Astrocyte (in vitro differentiated cells and primary cell): ENCODE measurements at regions not wholly inside any gene's neighbourhood (a gene's known extent, or its start where the extent isn't known, plus 50 kb on each side); places are given as distances from the start of the nearest gene placed in this dataset.

Source experiments
- DNase-seq: peaks from one replicate; pipeline ENCODE4 v3.0.0-alpha.2; 2010; ENCODE audit warnings: low read depth
- FAIRE-seq: peaks from 2 replicates; lab custom pipeline; 2011; peaks lifted over from hg19 to GRCh38; lab: Jason Lieb, UNC
- H2AFZ ChIP-seq: 2 replicates; pipeline ENCODE4 v1.6.0; 2012; ENCODE audit warnings: low read depth, low read length, inconsistent platforms
- H3K27ac ChIP-seq: 2 replicates; pipeline ENCODE4 v1.5.1; 2011; ENCODE audit warnings: low read depth, low read length, inconsistent platforms
- H3K27me3 ChIP-seq: 2 replicates; pipeline ENCODE4 v1.6.0; 2011; ENCODE audit warnings: low read length, inconsistent platforms; ENCODE audit not compliant: insufficient read depth
- H3K36me3 ChIP-seq: 2 replicates; pipeline ENCODE4 v1.5.1; 2011; ENCODE audit warnings: low read length, inconsistent platforms; ENCODE audit not compliant: insufficient read depth
- H3K4me1 ChIP-seq: 2 replicates; pipeline ENCODE4 v1.5.1; 2011; ENCODE audit warnings: low read length, inconsistent platforms; ENCODE audit not compliant: insufficient read depth
- H3K4me2 ChIP-seq: 2 replicates; pipeline ENCODE4 v1.6.0; 2012; ENCODE audit warnings: low read length, inconsistent platforms
- H3K4me3 ChIP-seq: 2 replicates; pipeline ENCODE4 v1.5.1; 2011; ENCODE audit warnings: low read depth, mild to moderate bottlenecking, low read length, inconsistent platforms; ENCODE audit not compliant: insufficient read depth
- H3K79me2 ChIP-seq: 2 replicates; pipeline ENCODE4 v1.6.0; 2012; ENCODE audit warnings: mild to moderate bottlenecking, low read length, inconsistent platforms; ENCODE audit not compliant: insufficient read depth
- H3K9ac ChIP-seq: 2 replicates; pipeline ENCODE4 v1.6.0; 2012; ENCODE audit warnings: mild to moderate bottlenecking, low read length, inconsistent platforms
- H3K9me3 ChIP-seq: 2 replicates; pipeline ENCODE4 v1.5.1; 2012; ENCODE audit warnings: low read depth, mild to moderate bottlenecking, low read length, inconsistent platforms; ENCODE audit not compliant: insufficient read depth
- H4K20me1 ChIP-seq: 2 replicates; pipeline ENCODE4 v1.6.0; 2012; ENCODE audit warnings: low read length, inconsistent platforms; ENCODE audit not compliant: insufficient read depth
- H3K27ac Mint-ChIP-seq: one replicate; pipeline ENCODE4 v1.8.0; 2021; ENCODE audit warnings: mild to moderate bottlenecking, mixed read lengths; ENCODE audit not compliant: unreplicated experiment
- H3K27me3 Mint-ChIP-seq: one replicate; pipeline ENCODE4 v1.8.0; 2021; ENCODE audit warnings: low read depth, mixed read lengths; ENCODE audit not compliant: unreplicated experiment
- H3K36me3 Mint-ChIP-seq: one replicate; pipeline ENCODE4 v1.8.0; 2021; ENCODE audit warnings: low read depth, mixed read lengths; ENCODE audit not compliant: unreplicated experiment
- H3K4me1 Mint-ChIP-seq: one replicate; pipeline ENCODE4 v1.8.0; 2021; ENCODE audit warnings: low read depth, mixed read lengths; ENCODE audit not compliant: unreplicated experiment
- H3K4me3 Mint-ChIP-seq: one replicate; pipeline ENCODE4 v1.8.0; 2021; ENCODE audit warnings: mild to moderate bottlenecking, moderate library complexity, mixed read lengths; ENCODE audit not compliant: unreplicated experiment
- H3K9me3 Mint-ChIP-seq: one replicate; pipeline ENCODE4 v1.8.0; 2021; ENCODE audit warnings: mild to moderate bottlenecking, mixed read lengths; ENCODE audit not compliant: unreplicated experiment
- EZH2 ChIP-seq: IDR thresholded peaks from 2 replicates; pipeline ENCODE4 v1.6.1; 2012; ENCODE audit warnings: mild to moderate bottlenecking, low read length, inconsistent platforms; ENCODE audit not compliant: insufficient read depth
- TF ChIP-seq, protein P1 (sequence below): IDR thresholded peaks from 2 replicates; pipeline ENCODE4 v1.5.1; 2011; ENCODE audit warnings: low read depth, mild to moderate bottlenecking, inconsistent platforms, low read length, moderate library complexity; ENCODE audit not compliant: insufficient read depth

DNA sequence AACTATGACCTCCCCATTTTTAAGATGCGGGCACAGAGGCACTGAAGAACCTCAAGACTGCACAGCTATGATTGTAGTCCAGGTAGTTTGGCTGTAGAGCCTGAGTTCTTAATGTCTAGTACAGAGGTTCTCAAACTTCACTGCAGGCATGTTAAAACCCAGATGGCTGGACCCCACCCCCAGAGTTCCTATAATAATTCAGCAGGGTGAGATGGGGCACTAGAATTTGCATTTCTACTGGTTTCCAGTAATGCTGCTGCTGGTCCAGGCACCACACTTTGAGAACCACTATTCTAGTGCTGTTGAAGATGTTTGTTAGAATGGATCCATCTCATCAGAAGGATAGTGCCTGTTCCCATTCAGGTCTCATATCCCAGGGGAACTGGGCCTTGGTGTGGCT, 274.9 kb downstream of the ABHD5 start:
- H3K4me1 Mint-ChIP-seq, result peaks cover 2% of the 10 kb centered on the region
- H3K27ac Mint-ChIP-seq, result no peak overlapping the region
- Histone ChIP-seq H3K27ac (no peak overlapping the region), H3K9me3 (no peaks in the 10 kb centered on the region), H3K4me1 (no peaks in the 10 kb centered on the region), H3K27me3 (peaks cover 11% of the 10 kb centered on the region), H2AFZ (no peak overlapping the region), H3K36me3 (no peaks in the 10 kb centered on the region), H3K4me2 (no peak overlapping the region), H3K79me2 (no peaks in the 10 kb centered on the region), H3K4me3 (no peak overlapping the region), H4K20me1 (no peaks in the 10 kb centered on the region), H3K9ac (no peak overlapping the region)
- H3K36me3 Mint-ChIP-seq, result no peaks in the 10 kb centered on the region
- no peaks in the 10 kb centered on the region for H3K9me3 Mint-ChIP-seq
- peaks cover 51% of the 10 kb centered on the region for H3K27me3 Mint-ChIP-seq
- TF ChIP-seq EZH2, result no peak
- TF ChIP-seq, protein P1, sequence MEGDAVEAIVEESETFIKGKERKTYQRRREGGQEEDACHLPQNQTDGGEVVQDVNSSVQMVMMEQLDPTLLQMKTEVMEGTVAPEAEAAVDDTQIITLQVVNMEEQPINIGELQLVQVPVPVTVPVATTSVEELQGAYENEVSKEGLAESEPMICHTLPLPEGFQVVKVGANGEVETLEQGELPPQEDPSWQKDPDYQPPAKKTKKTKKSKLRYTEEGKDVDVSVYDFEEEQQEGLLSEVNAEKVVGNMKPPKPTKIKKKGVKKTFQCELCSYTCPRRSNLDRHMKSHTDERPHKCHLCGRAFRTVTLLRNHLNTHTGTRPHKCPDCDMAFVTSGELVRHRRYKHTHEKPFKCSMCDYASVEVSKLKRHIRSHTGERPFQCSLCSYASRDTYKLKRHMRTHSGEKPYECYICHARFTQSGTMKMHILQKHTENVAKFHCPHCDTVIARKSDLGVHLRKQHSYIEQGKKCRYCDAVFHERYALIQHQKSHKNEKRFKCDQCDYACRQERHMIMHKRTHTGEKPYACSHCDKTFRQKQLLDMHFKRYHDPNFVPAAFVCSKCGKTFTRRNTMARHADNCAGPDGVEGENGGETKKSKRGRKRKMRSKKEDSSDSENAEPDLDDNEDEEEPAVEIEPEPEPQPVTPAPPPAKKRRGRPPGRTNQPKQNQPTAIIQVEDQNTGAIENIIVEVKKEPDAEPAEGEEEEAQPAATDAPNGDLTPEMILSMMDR, result no peak
- FAIRE-seq, result no peak
- H3K4me3 Mint-ChIP-seq, result no peak overlapping the region
- no peak for DNase-seq

DNA sequence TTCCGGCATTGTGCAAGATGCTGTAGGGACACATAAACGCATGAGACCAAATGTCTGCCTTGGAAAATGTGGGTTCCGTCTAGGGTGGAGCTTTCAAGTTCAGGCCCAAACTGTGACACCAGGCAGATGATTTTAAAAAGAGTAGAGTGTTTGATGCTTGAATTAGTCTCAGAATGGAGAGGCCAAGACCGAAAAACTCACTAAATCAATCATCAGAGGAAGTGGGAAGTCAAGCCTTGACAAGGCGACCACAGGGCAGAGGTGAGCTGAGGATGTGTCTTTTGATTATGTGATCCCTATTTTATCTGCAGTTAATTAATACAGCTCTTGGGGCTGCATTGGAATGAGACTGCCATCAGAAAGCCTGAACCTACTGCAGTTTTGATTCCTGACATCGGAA, 275.4 kb downstream of the ABHD5 start:
- peaks cover 11% of the 10 kb centered on the region for H3K27me3 ChIP-seq
- H3K27me3 Mint-ChIP-seq, result peaks cover 49% of the 10 kb centered on the region
- H3K4me3 Mint-ChIP-seq, result no peak overlapping the region
- no peaks in the 10 kb centered on the region for H3K4me1 ChIP-seq
- no peaks in the 10 kb centered on the region for H3K79me2 ChIP-seq
- FAIRE-seq (no peak), DNase-seq (no peak)
- H2AFZ ChIP-seq, result no peak overlapping the region
- no peak overlapping the region for H3K27ac Mint-ChIP-seq
- H3K27ac ChIP-seq, result no peak overlapping the region
- no peaks in the 10 kb centered on the region for H3K9me3 Mint-ChIP-seq
- no peaks in the 10 kb centered on the region for H4K20me1 ChIP-seq
- no peak overlapping the region for H3K4me3 ChIP-seq
- H3K4me2 ChIP-seq, result no peak overlapping the region
- H3K9ac ChIP-seq, result no peak overlapping the region
- TF ChIP-seq, protein P1, result no peak
- TF ChIP-seq EZH2, result no peak
- H3K9me3 ChIP-seq, result no peaks in the 10 kb centered on the region
- no peaks in the 10 kb centered on the region for H3K36me3 Mint-ChIP-seq
- no peaks in the 10 kb centered on the region for H3K4me1 Mint-ChIP-seq
- no peaks in the 10 kb centered on the region for H3K36me3 ChIP-seq

DNA sequence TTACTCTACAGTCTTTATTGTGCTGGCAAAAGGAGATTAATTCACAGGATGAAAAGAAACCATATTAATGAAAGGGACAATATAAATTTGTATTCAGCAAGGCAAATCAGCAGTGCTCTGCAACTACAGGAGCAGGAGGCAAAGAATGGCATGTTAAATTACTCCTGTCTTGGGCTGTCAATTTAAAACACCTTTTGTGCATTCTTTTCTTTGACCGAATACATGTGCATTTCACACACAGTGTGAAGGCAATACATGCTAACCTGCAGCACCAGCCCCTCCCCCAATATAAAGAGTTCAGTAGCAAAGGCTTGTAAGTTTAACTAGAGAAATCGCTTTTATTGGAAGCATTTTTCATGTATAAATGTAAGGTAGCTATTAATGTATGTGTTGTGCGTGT, 275.2 kb upstream of the TOPAZ1 start:
- H3K4me3 ChIP-seq, result no peak overlapping the region
- H3K36me3 Mint-ChIP-seq, result no peaks in the 10 kb centered on the region
- no peaks in the 10 kb centered on the region for H3K36me3 ChIP-seq
- H3K27ac Mint-ChIP-seq, result no peak overlapping the region
- no peak overlapping the region for H3K4me3 Mint-ChIP-seq
- H2AFZ ChIP-seq, result no peak overlapping the region
- no peaks in the 10 kb centered on the region for H3K4me1 Mint-ChIP-seq
- H3K9me3 Mint-ChIP-seq, result no peaks in the 10 kb centered on the region
- TF ChIP-seq EZH2, result no peak
- TF ChIP-seq, protein P1, result no peak
- DNase-seq (no peak), FAIRE-seq (no peak)
- peaks cover 51% of the 10 kb centered on the region for H3K27me3 Mint-ChIP-seq
- H3K4me1 ChIP-seq, result no peaks in the 10 kb centered on the region
- no peak overlapping the region for H3K27ac ChIP-seq
- no peaks in the 10 kb centered on the region for H4K20me1 ChIP-seq
- H3K79me2 ChIP-seq, result no peaks in the 10 kb centered on the region
- no peaks in the 10 kb centered on the region for H3K9me3 ChIP-seq
- H3K4me2 ChIP-seq, result no peak overlapping the region
- H3K27me3 ChIP-seq, result peaks cover 11% of the 10 kb centered on the region
- no peak overlapping the region for H3K9ac ChIP-seq
